ENCODE measurements at regions not wholly inside any gene's neighbourhood (a gene's known extent, or its start where the extent isn't known, plus 50 kb on each side); places are given as distances from the start of the nearest gene placed in this dataset.
"Not testable (repeated sequence)": the region's sequence is repeated elsewhere in the genome, so short reads cannot be mapped to it uniquely, and the experiment has no call there.

DNA sequence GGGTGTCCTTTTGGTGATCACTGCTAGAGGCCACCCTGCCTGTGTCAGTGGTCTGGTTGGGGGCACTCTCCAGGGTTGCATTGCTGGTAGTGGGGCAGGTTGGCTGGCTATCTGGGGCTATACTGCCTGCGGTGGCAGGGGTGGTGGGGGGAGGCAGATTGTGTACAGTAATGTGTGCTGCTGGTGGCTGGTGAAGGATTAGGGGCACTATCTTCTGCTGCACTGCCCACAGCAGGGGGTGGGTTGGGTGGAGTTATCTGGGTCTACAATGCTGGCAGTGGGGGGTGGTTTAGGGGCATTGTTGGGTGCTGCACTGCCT, 204.0 kb upstream of the WSB1 start:
- Mint-ChIP-seq H3K27me3 (peaks cover 14 to 29% (median 23%) of the 10 kb centered on the region in 3 donors), H3K9me3 (peaks cover 0 to 15% (median 5%) of the 10 kb centered on the region in 7 donors), H3K36me3 (peaks cover 0 to 10% of the 10 kb centered on the region in 2 donors), H3K4me3 (no peak overlapping the region), H3K27ac (no peak overlapping the region), H3K4me1 (no peaks in the 10 kb centered on the region)
- DNase-seq (no peak), ATAC-seq (ENCODE audit: low read depth in 2 of 2) (no peak)

DNA sequence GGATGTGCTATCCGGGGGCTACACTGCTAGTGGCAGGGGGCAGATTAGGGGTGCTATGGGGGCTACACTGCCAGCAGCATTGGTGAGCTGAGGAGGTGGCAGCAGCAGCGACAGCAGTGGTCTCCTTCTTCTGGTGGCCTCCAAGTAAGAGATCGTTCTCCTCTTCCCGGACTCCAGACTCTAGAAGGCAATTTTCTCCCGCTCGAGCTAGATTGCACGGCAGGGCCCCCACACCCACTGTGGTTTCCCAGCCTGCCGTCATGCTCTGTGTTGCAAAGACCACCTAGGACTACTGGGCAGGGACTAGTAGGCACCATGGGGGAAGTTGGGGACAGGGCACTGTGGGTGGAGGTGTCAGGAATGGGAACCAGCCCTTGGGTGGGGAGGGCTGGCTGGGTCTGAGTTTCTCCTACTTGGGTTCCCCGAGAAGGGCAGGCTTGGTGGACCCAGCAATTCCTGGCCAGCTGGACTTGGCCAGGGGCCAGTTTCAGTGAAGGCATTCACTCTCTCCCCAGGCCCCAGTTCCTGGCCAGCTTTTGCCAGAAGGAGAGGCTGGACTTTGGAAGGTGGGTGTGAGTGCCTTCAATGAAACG, 203.4 kb upstream of the WSB1 start:
- not testable (repeated sequence) for ATAC-seq (ENCODE audit: low read depth in 2 of 2); DNase-seq; H3K36me3 Mint-ChIP-seq; H3K4me1 Mint-ChIP-seq; H3K27ac Mint-ChIP-seq; H3K4me3 Mint-ChIP-seq
- Mint-ChIP-seq H3K27me3 (peaks cover 14 to 29% (median 23%) of the 10 kb centered on the region in 3 donors), H3K9me3 (peaks cover 0 to 15% (median 5%) of the 10 kb centered on the region in 7 donors)

DNA sequence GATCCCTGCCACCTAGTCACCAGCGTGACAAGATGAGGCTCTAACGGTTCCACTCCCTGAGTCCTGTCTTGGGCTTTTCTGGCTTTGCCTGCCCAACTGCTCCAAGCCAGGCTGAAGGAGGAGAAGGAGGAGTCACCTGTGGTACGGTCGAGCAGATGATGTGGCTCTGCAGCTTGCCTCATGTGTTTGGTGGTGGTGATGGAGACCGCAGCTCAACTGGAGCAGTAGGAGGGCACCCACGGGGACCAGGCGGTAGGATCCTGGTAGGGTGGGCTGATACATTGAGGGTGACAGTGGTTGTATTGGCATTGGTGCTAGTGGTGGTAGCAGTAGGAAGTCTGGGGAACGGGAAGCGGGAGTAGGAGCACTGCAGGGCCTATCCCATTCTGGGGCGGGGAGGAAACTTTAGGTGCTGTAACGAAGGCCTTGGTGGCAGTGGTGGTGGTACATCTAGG, 202.8 kb upstream of the WSB1 start:
- Mint-ChIP-seq H3K36me3 (peaks cover 0 to 10% of the 10 kb centered on the region in 2 donors), H3K9me3 (peaks cover 0 to 13% (median 5%) of the 10 kb centered on the region in 7 donors), H3K27me3 (peaks cover 14 to 29% (median 23%) of the 10 kb centered on the region in 3 donors), H3K4me1 (no peaks in the 10 kb centered on the region), H3K4me3 (no peak overlapping the region), H3K27ac (peak overlapping the region in 1 of 6 donors; percentile 60)
- no peak for ATAC-seq (ENCODE audit: low read depth in 2 of 2)
- DNase-seq: no peak

DNA sequence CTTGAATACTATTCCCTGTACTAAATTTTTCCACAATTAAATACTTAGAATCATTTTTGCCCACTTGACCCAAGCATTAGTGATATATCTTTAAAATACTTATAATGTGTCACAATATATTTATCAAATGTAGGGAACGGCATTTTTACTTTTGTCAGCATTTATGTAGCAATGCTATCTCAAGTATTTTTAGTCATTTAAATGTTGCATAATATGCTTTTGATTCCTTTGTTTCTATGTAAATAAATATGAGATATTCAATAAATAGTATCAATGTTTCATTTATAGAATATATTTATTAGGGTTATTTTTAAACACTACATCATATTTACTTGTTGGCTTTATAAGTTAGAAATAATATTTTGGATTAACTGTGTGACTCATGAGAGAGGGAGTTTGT, 199.7 kb upstream of the WSB1 start:
- not testable (repeated sequence) for H3K4me3 Mint-ChIP-seq, H3K27ac Mint-ChIP-seq, H3K9me3 Mint-ChIP-seq

DNA sequence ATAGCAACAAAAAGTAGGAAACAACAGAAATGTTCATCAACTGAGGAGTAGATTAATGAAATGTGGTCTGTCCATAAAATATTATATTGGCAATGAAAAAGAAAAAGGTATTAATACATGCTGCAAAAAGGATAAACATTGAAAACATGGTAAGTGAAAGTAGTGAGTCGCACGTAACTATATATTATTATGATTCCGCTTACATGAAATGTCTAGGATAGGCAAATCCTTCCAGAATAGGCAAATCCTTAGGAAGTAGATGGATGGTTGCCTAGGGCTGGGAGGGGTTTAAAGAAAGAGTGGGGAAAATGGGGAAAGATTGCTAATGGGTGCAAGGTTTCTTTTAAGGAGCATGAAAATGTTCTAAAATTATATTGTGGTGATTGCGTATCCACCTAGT, 198.1 kb upstream of the WSB1 start:
- H3K4me1 Mint-ChIP-seq; DNase-seq; ATAC-seq (ENCODE audit: low read depth in 2 of 2); H3K9me3 Mint-ChIP-seq; H3K27ac Mint-ChIP-seq; H3K4me3 Mint-ChIP-seq; H3K36me3 Mint-ChIP-seq: not testable (repeated sequence)
- H3K27me3 Mint-ChIP-seq: peaks cover 0 to 11% (median 6%) of the 10 kb centered on the region in 3 donors

More for the DNA sequence above, 199.7 kb upstream of the WSB1 start:
- not testable (repeated sequence) for H3K36me3 Mint-ChIP-seq; DNase-seq; H3K4me1 Mint-ChIP-seq; ATAC-seq (ENCODE audit: low read depth in 2 of 2)
- H3K27me3 Mint-ChIP-seq: peaks cover 8 to 14% (median 13%) of the 10 kb centered on the region in 3 donors

DNA sequence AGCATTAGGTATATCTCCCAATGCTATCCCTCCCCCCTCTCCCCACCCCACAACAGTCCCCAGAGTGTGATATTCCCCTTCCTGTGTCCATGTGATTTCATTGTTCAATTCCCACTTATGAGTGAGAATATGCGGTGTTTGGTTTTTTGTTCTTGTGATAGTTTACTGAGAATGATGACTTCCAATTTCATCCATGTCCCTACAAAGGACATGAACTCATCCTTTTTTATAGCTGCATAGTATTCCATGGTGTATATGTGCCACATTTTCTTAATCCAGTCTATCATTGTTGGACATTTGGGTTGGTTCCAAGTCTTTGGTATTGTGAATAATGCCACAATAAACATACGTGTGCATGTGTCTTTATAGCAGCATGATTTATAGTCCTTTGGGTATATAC, 194.6 kb upstream of the WSB1 start:
- not testable (repeated sequence) for H3K4me1 Mint-ChIP-seq; DNase-seq; H3K27ac Mint-ChIP-seq; ATAC-seq (ENCODE audit: low read depth in 2 of 2); H3K9me3 Mint-ChIP-seq; H3K4me3 Mint-ChIP-seq; H3K36me3 Mint-ChIP-seq
- H3K27me3 Mint-ChIP-seq: peaks cover 0 to 10% (median 8%) of the 10 kb centered on the region in 3 donors

DNA sequence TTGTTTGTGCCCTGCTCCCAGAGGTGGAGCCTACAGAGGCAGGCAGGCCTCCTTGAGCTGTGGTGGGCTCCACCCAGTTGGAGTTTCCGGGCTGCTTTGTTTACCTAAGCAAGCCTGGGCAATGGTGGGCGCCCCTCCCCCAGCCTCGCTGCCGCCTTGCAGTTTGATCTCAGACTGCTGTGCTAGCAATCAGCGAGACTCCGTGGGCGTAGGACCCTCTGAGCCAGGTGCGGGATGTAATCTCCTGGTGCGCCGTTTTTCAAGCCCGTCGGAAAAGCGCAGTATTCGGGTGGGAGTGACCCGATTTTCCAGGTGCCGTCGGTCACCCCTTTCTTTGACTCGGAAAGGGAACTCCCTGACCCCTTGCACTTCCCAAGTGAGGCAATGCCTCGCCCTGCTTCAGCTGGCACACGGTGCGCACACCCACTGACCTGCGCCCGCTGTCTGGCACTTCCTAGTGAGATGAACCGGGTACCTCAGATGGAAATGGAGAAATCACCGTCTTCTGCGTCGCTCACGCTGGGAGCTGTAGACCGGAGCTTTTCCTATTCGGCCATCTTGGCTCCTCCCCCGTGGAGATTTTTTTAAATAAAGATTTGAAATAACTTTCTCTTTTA, 189.2 kb upstream of the WSB1 start:
- H3K36me3 Mint-ChIP-seq; H3K4me1 Mint-ChIP-seq; DNase-seq; H3K4me3 Mint-ChIP-seq; ATAC-seq (ENCODE audit: low read depth in 2 of 2); H3K9me3 Mint-ChIP-seq: not testable (repeated sequence)
- H3K27me3 Mint-ChIP-seq: peaks cover 5 to 18% (median 14%) of the 10 kb centered on the region in 3 donors
- peak overlapping the region in 1 of 6 donors; percentile 30 for H3K27ac Mint-ChIP-seq

DNA sequence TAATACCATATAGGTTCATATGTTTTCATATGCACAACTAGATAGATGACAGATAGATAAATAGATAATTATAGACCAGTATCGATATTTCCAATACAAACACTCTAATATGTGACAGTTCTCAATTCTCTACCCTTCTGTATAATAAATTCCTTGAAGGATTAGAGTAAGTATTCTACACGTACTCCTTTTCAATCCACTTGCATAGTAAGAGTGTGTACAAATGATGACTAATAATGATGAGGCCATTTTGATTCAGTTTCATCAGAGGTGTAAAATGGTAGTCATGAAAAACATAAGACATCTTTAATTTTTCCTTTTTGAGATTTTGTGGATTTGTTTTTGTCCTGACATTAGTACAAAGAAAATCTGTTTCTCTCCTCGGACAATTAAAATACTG, 188.3 kb upstream of the WSB1 start:
- H3K9me3 Mint-ChIP-seq: peaks cover 0 to 5% (median 4%) of the 10 kb centered on the region in 7 donors
- H3K4me1 Mint-ChIP-seq: no peaks in the 10 kb centered on the region
- no peak overlapping the region for H3K27ac Mint-ChIP-seq
- DNase-seq (no peak), ATAC-seq (ENCODE audit: low read depth in 2 of 2) (no peak)
- no peaks in the 10 kb centered on the region for H3K36me3 Mint-ChIP-seq
- H3K27me3 Mint-ChIP-seq: peaks cover 5 to 18% (median 17%) of the 10 kb centered on the region in 3 donors
- H3K4me3 Mint-ChIP-seq: no peak overlapping the region

DNA sequence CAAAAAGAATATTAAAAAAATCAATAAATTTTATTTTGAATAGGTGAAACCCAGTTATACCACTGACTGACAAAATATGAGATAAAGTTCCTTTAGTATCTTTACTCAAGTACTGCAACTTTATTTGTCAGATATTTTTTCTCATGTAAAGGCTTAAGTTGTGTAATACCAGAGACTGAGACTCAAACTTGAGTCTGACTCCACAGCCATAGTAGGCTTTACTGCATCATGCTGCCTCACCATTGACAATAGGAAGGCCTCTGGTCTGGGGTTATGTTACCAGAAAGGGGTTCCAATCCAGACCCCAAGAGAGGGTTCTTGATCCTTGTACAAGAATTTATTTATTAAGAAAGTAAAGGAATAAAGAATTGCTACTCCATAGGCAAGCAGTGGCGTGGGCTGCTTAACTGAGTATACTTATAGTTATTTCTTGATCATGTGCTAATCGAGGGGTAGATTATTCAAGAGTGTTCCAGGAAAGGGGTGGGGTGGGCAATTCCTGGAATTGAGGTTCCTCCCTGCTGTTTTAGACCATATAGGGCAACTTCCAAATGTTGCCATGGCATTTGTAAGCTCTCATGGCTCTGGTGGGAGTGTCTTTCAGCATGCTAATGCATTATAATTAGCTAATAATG, 187.4 kb upstream of the WSB1 start:
- Mint-ChIP-seq H3K4me3 (no peak overlapping the region), H3K27ac (no peak overlapping the region), H3K36me3 (no peaks in the 10 kb centered on the region), H3K4me1 (no peaks in the 10 kb centered on the region), H3K9me3 (peaks cover 0 to 5% (median 0%) of the 10 kb centered on the region in 7 donors), H3K27me3 (peaks cover 5 to 20% (median 19%) of the 10 kb centered on the region in 3 donors)
- DNase-seq: no peak
- ATAC-seq (ENCODE audit: low read depth in 2 of 2): no peak

DNA sequence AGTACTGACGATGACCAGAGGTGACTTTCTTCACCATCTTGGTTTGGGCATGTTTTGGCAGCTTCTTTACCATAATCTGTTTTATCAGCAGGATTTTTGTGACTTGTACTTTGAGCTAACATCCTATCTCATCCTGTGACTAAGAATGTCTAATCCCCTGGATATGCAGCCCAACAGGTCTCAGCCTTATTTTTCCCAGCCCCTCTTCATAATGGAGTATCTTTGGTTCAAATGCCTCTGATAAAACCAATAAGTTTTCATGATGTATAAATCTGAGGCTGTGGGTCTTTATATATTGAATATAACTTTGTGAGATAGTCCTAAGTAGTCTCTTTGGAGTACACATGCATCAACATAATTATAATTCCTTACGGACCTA, 186.9 kb upstream of the WSB1 start:
- DNase-seq: no peak
- Mint-ChIP-seq H3K9me3 (peaks cover 0 to 5% (median 0%) of the 10 kb centered on the region in 7 donors), H3K4me3 (no peak overlapping the region), H3K27ac (no peak overlapping the region), H3K36me3 (no peaks in the 10 kb centered on the region), H3K4me1 (no peaks in the 10 kb centered on the region), H3K27me3 (peaks cover 7 to 25% (median 19%) of the 10 kb centered on the region in 3 donors)
- ATAC-seq (ENCODE audit: low read depth in 2 of 2): no peak

DNA sequence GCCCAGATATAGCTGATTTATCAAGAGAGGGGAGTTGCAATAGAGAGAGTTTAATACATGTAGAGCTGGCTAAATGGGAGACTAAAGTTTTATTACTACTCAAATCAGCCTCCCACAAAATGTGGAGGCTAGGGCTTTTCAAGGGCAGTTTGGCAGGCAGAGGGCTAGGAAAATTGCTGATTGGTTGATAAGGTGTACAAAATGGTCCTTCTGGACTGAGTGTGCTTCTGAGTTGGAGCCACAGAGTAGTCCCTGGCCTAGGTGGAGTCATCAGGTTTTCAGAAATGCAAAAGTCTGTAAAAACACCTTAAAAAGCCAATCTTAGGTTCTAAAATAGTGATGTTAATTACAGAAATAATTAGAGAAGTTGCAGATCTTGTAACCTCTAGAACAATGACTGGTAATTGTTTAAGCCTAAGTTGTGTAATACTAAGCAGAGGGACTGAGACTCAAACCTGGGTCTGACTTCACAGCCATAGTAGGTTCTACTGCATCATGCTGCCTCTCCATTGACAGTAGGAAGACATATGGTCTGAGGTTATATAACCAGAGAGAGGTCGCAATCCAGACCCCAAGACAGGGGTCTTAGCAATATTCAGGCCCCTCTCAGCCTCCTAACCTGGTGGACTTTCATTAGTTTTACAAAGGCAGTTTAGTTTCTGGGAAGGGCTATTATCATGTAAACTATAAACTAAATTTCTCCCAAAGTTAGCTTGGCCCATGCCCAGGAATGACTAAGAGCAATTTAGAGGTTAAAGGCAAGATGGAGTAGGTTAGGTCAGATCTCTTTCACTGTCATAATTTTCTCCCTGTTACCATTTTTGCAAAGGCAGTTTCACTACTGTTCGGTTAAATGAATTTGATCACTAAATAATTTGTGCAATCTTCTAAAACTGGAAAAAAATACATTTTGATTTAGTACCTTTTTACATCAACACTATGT, 186.3 kb upstream of the WSB1 start:
- peaks cover 9 to 26% (median 16%) of the 10 kb centered on the region in 3 donors for H3K27me3 Mint-ChIP-seq
- H3K36me3 Mint-ChIP-seq; DNase-seq; H3K4me1 Mint-ChIP-seq; H3K4me3 Mint-ChIP-seq; H3K27ac Mint-ChIP-seq; H3K9me3 Mint-ChIP-seq; ATAC-seq (ENCODE audit: low read depth in 2 of 2): not testable (repeated sequence)

DNA sequence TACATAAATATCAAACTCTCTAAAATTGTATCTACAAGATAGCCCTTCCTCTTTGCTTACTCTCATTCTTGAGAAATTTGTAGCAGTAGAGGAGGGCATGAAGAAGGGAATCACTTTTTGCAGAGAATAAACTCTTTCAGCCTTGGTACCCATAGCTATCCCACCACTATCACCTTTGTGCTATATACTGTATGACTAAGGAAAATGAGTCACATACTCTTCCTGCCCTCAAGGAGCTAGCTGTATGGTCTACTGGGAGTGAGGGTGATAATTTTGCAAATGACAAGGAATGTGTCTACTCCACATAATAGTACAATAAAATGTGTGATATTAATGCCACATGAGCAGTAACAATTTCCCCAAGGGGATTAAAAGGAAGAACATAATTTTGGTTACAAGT, 184.6 kb upstream of the WSB1 start:
- DNase-seq (no peak), ATAC-seq (ENCODE audit: low read depth in 2 of 2) (no peak)
- no peaks in the 10 kb centered on the region for H3K4me1 Mint-ChIP-seq
- no peak overlapping the region for H3K4me3 Mint-ChIP-seq
- peaks cover 0 to 5% (median 0%) of the 10 kb centered on the region in 7 donors for H3K9me3 Mint-ChIP-seq
- no peaks in the 10 kb centered on the region for H3K36me3 Mint-ChIP-seq
- peak overlapping the region in 1 of 6 donors; percentile 23 for H3K27ac Mint-ChIP-seq
- peaks cover 9 to 24% (median 18%) of the 10 kb centered on the region in 3 donors for H3K27me3 Mint-ChIP-seq

DNA sequence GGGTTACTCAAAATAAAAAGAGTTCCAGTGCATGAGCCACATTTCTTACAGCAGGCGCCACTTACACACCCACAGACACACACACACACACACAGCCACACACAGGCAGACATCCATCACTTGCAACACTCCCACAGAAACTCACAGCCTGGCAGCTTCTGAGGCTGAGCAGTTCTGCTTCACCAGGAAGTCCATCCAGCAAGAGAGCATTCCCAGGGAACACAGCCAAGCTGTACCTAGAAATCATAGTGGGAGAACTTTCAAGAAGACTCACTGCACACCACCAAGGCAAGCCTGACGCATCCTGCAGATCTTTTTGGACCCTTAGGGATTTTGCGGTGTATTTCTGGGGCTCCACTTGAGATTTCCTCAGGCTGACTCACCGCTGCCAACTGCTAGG, 140.9 kb upstream of the WSB1 start:
- Mint-ChIP-seq H3K4me1 (no peaks in the 10 kb centered on the region), H3K9me3 (peaks cover 0 to 4% (median 0%) of the 10 kb centered on the region in 7 donors), H3K36me3 (no peaks in the 10 kb centered on the region), H3K27me3 (peaks cover 0 to 4% (median 0%) of the 10 kb centered on the region in 3 donors), H3K27ac (no peak overlapping the region), H3K4me3 (no peak overlapping the region)
- no peak for ATAC-seq (ENCODE audit: low read depth in 2 of 2)
- no peak for DNase-seq
